ENCODE measurements at regions not wholly inside any gene's neighbourhood (a gene's known extent, or its start where the extent isn't known, plus 50 kb on each side); places are given as distances from the start of the nearest gene placed in this dataset.

DNA sequence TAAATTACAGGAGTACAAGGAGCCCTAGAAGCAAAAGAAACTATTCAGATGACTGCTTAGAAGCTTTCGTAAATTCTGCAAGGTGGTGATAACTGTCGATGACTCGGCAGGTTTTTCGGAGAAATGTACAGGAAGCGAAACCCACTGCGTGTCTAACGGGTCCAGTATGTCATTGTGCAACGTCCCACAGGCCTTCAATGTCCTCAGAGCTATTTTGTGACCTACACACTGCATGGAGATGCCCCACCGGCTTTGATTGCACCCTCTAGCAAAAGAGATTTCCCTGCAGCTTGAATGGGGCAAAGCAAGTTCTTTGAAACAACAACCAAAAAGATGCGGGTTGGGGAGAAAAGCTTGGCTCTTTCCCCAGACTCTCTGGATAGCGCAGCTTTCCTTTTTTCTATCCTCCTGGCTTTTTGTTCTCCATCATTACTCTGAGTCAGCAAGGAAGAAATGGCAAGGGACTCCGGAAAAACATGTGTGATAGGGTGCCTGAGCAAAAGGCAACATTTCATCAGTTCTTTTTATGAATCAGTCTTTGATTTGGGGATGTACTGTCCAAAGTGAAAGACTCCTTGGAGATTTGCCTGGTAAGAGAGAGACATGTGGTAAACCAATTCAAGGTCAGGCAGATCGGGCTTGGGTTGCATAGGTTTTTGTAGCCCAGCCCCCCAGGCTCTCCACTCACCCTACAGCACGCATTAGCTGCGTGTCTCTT lies 112.0 kb upstream of the TBL1X start (continued):
- TF ChIP-seq, protein P1, sequence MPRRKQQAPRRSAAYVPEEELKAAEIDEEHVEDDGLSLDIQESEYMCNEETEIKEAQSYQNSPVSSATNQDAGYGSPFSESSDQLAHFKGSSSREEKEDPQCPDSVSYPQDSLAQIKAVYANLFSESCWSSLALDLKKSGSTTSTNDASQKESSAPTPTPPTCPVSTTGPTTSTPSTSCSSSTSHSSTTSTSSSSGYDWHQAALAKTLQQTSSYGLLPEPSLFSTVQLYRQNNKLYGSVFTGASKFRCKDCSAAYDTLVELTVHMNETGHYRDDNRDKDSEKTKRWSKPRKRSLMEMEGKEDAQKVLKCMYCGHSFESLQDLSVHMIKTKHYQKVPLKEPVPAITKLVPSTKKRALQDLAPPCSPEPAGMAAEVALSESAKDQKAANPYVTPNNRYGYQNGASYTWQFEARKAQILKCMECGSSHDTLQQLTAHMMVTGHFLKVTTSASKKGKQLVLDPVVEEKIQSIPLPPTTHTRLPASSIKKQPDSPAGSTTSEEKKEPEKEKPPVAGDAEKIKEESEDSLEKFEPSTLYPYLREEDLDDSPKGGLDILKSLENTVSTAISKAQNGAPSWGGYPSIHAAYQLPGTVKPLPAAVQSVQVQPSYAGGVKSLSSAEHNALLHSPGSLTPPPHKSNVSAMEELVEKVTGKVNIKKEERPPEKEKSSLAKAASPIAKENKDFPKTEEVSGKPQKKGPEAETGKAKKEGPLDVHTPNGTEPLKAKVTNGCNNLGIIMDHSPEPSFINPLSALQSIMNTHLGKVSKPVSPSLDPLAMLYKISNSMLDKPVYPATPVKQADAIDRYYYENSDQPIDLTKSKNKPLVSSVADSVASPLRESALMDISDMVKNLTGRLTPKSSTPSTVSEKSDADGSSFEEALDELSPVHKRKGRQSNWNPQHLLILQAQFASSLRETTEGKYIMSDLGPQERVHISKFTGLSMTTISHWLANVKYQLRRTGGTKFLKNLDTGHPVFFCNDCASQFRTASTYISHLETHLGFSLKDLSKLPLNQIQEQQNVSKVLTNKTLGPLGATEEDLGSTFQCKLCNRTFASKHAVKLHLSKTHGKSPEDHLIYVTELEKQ (tag by site-specific recombination; IDR thresholded peaks at IDR 0.05; ENCODE audit: borderline replicate concordance), result no peak

DNA sequence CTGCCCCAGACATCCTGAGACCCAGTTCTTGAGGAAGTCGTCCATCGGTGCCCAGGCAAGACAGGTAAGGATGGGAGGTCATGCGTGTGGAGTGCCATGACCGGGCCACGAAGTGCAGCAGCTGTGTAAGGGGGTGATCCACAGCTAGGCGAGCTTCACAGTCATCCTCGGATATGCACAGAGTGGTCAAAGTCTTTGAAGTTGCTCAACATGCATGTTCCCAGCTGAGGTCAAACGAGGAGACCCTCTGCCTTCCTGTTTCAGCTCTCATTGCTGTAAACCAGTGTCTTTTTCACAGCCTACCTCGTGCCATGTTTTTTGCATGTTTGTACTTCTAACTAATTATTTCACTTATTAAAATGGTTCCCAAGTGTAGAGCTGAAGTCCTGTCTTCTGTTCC lies 109.9 kb upstream of the TBL1X start:
- ChIA-PET CTCF (interaction anchor here (0.6 to 1.2 kb wide), 2 partner anchors 11 to 43 kb away, joined by 3 read pairs; no protein-coding TSS in a partner anchor), POLR2A (no interaction called here)
- TF ChIP-seq SALL2 (tag by site-specific recombination; IDR thresholded peaks at IDR 0.05; ENCODE audit: borderline replicate concordance) (no peak), ZIC2 (tag by site-specific recombination; IDR thresholded peaks at IDR 0.05) (no peak), ZBTB20 (tag by site-specific recombination; IDR thresholded peaks at IDR 0.05) (no peak), ZNF140 (tag by site-specific recombination; IDR thresholded peaks at IDR 0.05) (no peak), ZNF133 (tag by site-specific recombination; IDR thresholded peaks at IDR 0.05) (no peak)
- TF ChIP-seq, protein P2, sequence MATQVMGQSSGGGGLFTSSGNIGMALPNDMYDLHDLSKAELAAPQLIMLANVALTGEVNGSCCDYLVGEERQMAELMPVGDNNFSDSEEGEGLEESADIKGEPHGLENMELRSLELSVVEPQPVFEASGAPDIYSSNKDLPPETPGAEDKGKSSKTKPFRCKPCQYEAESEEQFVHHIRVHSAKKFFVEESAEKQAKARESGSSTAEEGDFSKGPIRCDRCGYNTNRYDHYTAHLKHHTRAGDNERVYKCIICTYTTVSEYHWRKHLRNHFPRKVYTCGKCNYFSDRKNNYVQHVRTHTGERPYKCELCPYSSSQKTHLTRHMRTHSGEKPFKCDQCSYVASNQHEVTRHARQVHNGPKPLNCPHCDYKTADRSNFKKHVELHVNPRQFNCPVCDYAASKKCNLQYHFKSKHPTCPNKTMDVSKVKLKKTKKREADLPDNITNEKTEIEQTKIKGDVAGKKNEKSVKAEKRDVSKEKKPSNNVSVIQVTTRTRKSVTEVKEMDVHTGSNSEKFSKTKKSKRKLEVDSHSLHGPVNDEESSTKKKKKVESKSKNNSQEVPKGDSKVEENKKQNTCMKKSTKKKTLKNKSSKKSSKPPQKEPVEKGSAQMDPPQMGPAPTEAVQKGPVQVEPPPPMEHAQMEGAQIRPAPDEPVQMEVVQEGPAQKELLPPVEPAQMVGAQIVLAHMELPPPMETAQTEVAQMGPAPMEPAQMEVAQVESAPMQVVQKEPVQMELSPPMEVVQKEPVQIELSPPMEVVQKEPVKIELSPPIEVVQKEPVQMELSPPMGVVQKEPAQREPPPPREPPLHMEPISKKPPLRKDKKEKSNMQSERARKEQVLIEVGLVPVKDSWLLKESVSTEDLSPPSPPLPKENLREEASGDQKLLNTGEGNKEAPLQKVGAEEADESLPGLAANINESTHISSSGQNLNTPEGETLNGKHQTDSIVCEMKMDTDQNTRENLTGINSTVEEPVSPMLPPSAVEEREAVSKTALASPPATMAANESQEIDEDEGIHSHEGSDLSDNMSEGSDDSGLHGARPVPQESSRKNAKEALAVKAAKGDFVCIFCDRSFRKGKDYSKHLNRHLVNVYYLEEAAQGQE (tag by site-specific recombination; IDR thresholded peaks at IDR 0.05), result no peak
- TF ChIP-seq, protein P3, sequence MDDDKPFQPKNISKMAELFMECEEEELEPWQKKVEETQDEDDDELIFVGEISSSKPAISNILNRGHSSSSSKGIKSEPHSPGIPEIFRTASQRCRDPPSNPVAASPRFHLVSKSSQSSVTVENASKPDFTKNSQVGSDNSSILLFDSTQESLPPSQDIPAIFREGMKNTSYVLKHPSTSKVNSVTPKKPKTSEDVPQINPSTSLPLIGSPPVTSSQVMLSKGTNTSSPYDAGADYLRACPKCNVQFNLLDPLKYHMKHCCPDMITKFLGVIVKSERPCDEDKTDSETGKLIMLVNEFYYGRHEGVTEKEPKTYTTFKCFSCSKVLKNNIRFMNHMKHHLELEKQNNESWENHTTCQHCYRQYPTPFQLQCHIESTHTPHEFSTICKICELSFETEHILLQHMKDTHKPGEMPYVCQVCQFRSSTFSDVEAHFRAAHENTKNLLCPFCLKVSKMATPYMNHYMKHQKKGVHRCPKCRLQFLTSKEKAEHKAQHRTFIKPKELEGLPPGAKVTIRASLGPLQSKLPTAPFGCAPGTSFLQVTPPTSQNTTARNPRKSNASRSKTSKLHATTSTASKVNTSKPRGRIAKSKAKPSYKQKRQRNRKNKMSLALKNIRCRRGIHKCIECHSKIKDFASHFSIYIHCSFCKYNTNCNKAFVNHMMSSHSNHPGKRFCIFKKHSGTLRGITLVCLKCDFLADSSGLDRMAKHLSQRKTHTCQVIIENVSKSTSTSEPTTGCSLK (tag by site-specific recombination; IDR thresholded peaks at IDR 0.05), result no peak
- TF ChIP-seq, protein P4, sequence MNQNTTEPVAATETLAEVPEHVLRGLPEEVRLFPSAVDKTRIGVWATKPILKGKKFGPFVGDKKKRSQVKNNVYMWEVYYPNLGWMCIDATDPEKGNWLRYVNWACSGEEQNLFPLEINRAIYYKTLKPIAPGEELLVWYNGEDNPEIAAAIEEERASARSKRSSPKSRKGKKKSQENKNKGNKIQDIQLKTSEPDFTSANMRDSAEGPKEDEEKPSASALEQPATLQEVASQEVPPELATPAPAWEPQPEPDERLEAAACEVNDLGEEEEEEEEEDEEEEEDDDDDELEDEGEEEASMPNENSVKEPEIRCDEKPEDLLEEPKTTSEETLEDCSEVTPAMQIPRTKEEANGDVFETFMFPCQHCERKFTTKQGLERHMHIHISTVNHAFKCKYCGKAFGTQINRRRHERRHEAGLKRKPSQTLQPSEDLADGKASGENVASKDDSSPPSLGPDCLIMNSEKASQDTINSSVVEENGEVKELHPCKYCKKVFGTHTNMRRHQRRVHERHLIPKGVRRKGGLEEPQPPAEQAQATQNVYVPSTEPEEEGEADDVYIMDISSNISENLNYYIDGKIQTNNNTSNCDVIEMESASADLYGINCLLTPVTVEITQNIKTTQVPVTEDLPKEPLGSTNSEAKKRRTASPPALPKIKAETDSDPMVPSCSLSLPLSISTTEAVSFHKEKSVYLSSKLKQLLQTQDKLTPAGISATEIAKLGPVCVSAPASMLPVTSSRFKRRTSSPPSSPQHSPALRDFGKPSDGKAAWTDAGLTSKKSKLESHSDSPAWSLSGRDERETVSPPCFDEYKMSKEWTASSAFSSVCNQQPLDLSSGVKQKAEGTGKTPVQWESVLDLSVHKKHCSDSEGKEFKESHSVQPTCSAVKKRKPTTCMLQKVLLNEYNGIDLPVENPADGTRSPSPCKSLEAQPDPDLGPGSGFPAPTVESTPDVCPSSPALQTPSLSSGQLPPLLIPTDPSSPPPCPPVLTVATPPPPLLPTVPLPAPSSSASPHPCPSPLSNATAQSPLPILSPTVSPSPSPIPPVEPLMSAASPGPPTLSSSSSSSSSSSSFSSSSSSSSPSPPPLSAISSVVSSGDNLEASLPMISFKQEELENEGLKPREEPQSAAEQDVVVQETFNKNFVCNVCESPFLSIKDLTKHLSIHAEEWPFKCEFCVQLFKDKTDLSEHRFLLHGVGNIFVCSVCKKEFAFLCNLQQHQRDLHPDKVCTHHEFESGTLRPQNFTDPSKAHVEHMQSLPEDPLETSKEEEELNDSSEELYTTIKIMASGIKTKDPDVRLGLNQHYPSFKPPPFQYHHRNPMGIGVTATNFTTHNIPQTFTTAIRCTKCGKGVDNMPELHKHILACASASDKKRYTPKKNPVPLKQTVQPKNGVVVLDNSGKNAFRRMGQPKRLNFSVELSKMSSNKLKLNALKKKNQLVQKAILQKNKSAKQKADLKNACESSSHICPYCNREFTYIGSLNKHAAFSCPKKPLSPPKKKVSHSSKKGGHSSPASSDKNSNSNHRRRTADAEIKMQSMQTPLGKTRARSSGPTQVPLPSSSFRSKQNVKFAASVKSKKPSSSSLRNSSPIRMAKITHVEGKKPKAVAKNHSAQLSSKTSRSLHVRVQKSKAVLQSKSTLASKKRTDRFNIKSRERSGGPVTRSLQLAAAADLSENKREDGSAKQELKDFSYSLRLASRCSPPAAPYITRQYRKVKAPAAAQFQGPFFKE (tag by site-specific recombination; IDR thresholded peaks at IDR 0.05; ENCODE audit: borderline replicate concordance), result no peak
- H3K9me3 ChIP-seq (ENCODE audit: control insufficient read depth, insufficient read depth, low read depth, low read length), result no peaks in the 10 kb centered on the region
- H3K4me1 ChIP-seq (ENCODE audit: control insufficient read depth, insufficient read depth, low read length), result no peaks in the 10 kb centered on the region
- H3K4me3 ChIP-seq (ENCODE audit: low read depth, low read length), result no peak overlapping the region
- H3K27ac ChIP-seq (ENCODE audit: extremely low read depth, low read depth, low read length), result no peak overlapping the region
- H3K36me3 ChIP-seq (ENCODE audit: control insufficient read depth in 2 of 2, insufficient read depth in 1 of 2, low read length in 2 of 2), result no peaks in the 10 kb centered on the region
